ENCODE measurements at regions not wholly inside any gene's neighbourhood (a gene's known extent, or its start where the extent isn't known, plus 50 kb on each side); places are given as distances from the start of the nearest gene placed in this dataset.

GRCh38 chr4:129438456-129438981 lies 342.6 kb downstream of the C4orf33 start (continued):
- TF ChIP-seq PHF8 (IDR thresholded peaks at IDR 0.05; ENCODE audit: borderline replicate concordance, low read length) (no peak), ZNF324 (CRISPR knock-in tag; IDR thresholded peaks at IDR 0.05) (no peak), U2AF2 (optimal IDR thresholded peaks at IDR 0.05; ENCODE audit: low read depth, low read length) (no peak), USF1 (CRISPR knock-in tag; IDR thresholded peaks at IDR 0.05) (no peak), ZNF785 (CRISPR knock-in tag; IDR thresholded peaks at IDR 0.05) (no peak), TCF15 (CRISPR knock-in tag; IDR thresholded peaks at IDR 0.05) (no peak), E4F1 (CRISPR knock-in tag; IDR thresholded peaks at IDR 0.05; ENCODE audit: borderline replicate concordance) (no peak)

- 0% methylated on average over 1 of the region's 1 CpG for WGBS (ENCODE audit: insufficient coverage, low coverage, missing lambda C conversion rate)
- H3K27ac ChIP-seq (ENCODE audit: extremely low read depth, low read depth, low read length): no peak overlapping the region
- intact Hi-C loops (cut with micrococcal nuclease) (no loop called here), in situ Hi-C loops (cut with MboI) (no loop called here)
- no peak overlapping the region for H3K4me2 ChIP-seq (ENCODE audit: insufficient read depth, low read length)
- H3K9ac ChIP-seq (ENCODE audit: insufficient read depth in 1 of 2, low read depth in 2 of 2, low read length in 2 of 2): no peak overlapping the region
- no peak for DNase-seq (ENCODE audit: extremely low read depth in 1 of 4, low spot score in 3 of 4)
- H3K27me3 ChIP-seq (ENCODE audit: control insufficient read depth in 2 of 2, insufficient read depth in 2 of 2, low read length in 2 of 2): no peaks in the 10 kb centered on the region
- no peaks in the 10 kb centered on the region for H3K4me1 ChIP-seq (replicated peaks in 1 of 2; ENCODE audit: control insufficient read depth in 2 of 2, insufficient read depth in 2 of 2, low read length in 2 of 2)
- no peaks in the 10 kb centered on the region for H3K9me1 ChIP-seq (ENCODE audit: control insufficient read depth, insufficient read depth, low read length)
- no peak for ATAC-seq
- ChIA-PET CTCF (ENCODE audit: low intra/inter-chr PET ratio) (no interaction called here), POLR2A (no interaction called here)
- FAIRE-seq: no peak
- no peaks in the 10 kb centered on the region for H3K36me3 ChIP-seq (ENCODE audit: control insufficient read depth, insufficient read depth, low read length)
- H3K9me3 ChIP-seq (replicated peaks; ENCODE audit: control insufficient read depth, insufficient read depth, low read depth, low read length): no peaks in the 10 kb centered on the region
- H2AFZ ChIP-seq (ENCODE audit: low read depth, low read length): no peak overlapping the region
- TF ChIP-seq MITF (IDR thresholded peaks at IDR 0.05) (no peak), PCBP1 (IDR thresholded peaks at IDR 0.05; ENCODE audit: low read depth, low read length, poor library complexity, severe bottlenecking) (no peak), FOXJ2 (tag; IDR thresholded peaks at IDR 0.05) (no peak), ZNF561 (CRISPR knock-in tag; conservative IDR thresholded peaks at IDR 0.05) (no peak), ETV5 (CRISPR knock-in tag; IDR thresholded peaks at IDR 0.05; ENCODE audit: low read depth) (no peak)
- H3K4me3 ChIP-seq: no peak overlapping the region
- no peaks in the 10 kb centered on the region for H3K79me2 ChIP-seq (ENCODE audit: control insufficient read depth, insufficient read depth, low read length)
- no TSS peak for BruUV-seq (replicated peaks)
- H4K20me1 ChIP-seq (replicated peaks; ENCODE audit: control insufficient read depth, insufficient read depth, low read length): no peaks in the 10 kb centered on the region
Measured at GRCh38 chr4:129446074-129446473, 350.1 kb downstream of the C4orf33 start.
